DMS153 treated with DMSO at 0.1 percent for 48 hours (cell line): ENCODE measurements at regions not wholly inside any gene's neighbourhood (a gene's known extent, or its start where the extent isn't known, plus 50 kb on each side); places are given as distances from the start of the nearest gene placed in this dataset.

Source experiments
- DNase-seq: peaks from one replicate; lab custom pipeline; 2025; ENCODE audit not compliant: unreplicated experiment; lab: John Stamatoyannopoulos, UW

- no peak for DNase-seq
These were observed 220.5 kb upstream of the ID2 start for GRCh38 chr2:8461341-8461740.

- DNase-seq: no peak
These were observed 219.6 kb upstream of the ID2 start for GRCh38 chr2:8462280-8462679.

GRCh38 chr2:8462899-8463648 is 218.8 kb upstream of the ID2 start:
- no peak for DNase-seq

DNA sequence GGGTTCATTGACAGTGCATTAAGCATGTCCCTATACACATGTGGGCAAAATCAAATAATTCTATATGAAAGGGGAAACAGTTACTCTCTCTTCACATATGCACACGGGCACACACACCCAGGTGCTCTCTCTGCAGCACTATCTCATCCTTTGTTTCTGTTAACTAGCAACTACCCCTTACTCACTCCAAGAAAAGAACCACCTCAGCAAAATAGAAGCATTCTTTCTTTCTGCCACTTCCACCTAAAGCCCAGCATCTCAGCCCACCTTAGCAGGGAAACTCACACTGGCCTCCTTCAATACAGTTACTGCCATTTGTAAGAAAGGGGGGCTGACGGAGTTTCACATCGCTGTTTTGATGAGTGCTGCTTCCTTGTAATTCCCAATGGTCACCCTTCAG is 216.3 kb upstream of the ID2 start:
- DNase-seq: no peak

GRCh38 chr2:8469709-8470493 is 212.0 kb upstream of the ID2 start:
- no peak for DNase-seq

GRCh38 chr2:8472545-8473323 is 209.1 kb upstream of the ID2 start:
- DNase-seq: no peak

GRCh38 chr2:8475349-8476031 is 206.4 kb upstream of the ID2 start:
- DNase-seq: no peak

- no peak for DNase-seq
These were observed 204.0 kb upstream of the ID2 start for GRCh38 chr2:8477552-8478470.

DNA sequence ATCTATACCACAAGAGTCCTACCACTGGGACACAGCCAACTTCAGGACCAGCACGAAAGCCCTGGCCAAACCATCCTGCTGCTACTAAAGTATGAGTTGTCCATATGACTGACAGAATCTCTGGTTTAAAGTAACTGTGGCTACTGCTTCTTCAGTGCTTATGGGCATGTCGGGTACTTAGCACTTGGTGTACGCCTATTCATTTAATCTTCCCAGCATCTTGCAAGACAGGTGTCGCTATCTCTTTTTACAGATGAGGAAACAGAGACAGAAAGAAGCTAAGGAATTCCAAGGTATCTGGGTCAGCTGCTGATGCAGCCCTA is 203.4 kb upstream of the ID2 start:
- DNase-seq: no peak

DNA sequence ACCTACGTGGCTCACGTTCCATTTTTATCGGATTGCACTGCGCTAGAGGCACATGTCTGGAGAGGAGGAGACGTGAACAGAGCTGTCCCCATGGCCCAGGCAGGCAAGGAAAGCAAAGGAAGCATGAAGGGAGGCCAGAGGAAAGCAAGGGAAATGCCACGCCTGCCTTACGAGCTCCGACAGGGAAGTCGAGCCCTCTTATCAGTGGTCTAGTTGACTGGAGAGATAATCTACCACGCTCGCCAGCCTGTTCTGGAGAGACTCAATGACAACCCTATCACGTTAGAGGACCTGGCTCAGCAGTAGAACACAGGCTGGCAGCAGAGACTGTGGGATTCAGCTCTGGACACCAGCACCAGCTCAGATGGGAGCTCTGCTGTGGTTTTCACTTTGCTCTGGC is 202.6 kb upstream of the ID2 start:
- no peak for DNase-seq

- DNase-seq: no peak
These were observed 200.9 kb upstream of the ID2 start for GRCh38 chr2:8480915-8481314.

DNA sequence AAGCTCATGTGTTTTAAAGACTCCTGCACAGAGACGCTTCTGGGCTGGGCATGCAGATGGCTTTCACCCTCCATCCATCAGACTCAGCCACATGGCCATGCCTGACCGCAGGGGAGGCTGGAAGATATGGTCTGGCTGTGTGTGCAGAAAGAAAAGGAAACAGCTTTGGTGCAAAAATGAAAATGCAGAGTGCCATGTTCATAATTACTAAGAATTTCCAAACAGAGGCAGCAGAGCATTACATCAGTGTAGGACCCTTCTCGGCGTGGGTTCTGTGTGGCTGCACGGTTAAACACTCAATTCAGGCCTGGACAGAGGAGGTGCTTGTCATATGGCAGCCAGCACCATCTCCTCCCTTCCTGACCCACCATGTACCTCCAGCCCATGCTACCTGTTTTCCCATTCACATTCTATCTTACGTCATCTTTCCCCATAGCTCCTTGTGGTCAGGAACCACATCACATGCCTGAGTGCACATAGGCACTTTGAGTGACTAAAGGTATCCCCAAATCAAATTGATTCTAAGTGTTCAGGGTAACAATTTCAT is 200.3 kb upstream of the ID2 start:
- DNase-seq: no peak

- no peak for DNase-seq
These were observed 199.4 kb upstream of the ID2 start for GRCh38 chr2:8482432-8482831.

GRCh38 chr2:8484502-8485283 is 197.2 kb upstream of the ID2 start:
- no peak for DNase-seq

- DNase-seq: no peak
These were observed 196.1 kb upstream of the ID2 start for GRCh38 chr2:8485736-8486135.

DNA sequence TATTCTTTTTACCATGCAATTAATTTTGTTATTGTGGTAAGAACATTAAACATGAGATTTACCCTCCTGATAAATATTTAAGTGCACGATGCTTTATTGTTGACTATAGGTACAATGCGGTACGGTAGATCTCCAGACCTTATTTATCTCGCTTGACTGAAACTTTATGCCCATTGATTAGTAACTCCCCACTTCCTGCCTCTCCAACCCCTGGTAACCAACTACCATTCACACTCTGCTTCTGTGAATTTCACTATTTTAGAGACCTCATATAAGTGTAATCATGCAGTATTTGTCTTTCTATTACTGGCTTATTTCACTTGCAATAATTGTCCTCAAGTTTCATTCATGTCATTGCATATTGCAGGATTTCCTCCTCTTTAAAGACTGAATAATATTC is 195.7 kb upstream of the ID2 start:
- no peak for DNase-seq

DNA sequence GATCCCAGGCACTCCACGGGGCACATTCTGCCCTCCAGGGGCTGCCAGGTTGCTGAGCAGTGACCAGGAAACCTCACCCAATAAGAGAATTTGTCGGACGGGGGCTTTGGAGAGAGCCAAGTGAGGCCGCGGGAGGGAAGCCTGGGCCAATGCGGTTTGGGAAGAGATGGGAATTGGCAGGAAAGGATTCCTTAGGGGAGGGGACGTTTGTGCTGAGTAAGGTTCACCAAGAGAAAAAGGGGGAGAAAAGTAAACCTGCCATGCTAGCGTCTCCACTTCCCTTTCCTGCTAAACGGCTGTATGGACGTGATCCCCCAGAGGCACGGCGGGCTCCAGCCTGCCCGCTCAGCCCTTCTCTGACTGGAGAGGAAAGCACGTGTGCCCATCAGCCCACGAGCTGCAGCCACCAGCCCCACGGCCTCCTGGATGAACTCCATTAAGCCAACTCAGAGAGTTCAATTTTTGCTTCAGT is 194.4 kb upstream of the ID2 start:
- no peak for DNase-seq

GRCh38 chr2:8488001-8488738 is 193.7 kb upstream of the ID2 start:
- no peak for DNase-seq
